GM10266 (cell line): ENCODE measurements at regions not wholly inside any gene's neighbourhood (a gene's known extent, or its start where the extent isn't known, plus 50 kb on each side); places are given as distances from the start of the nearest gene placed in this dataset.
"Not testable (repeated sequence)": the region's sequence is repeated elsewhere in the genome, so short reads cannot be mapped to it uniquely, and the experiment has no call there.

Source experiments
- DNase-seq: peaks from one replicate; pipeline ENCODE4 v3.0.0; 2012; ENCODE audit errors: extremely low spot score
- TF ChIP-seq, protein P1 (sequence below): IDR thresholded peaks from 2 replicates; pipeline ENCODE4 v1.5.1; 2012; ENCODE audit warnings: mild to moderate bottlenecking, low read depth; ENCODE audit not compliant: control insufficient read depth, insufficient read depth; ENCODE audit errors: missing control alignments

GRCh38 chrX:45630078-45630477, 429.4 kb upstream of the DIPK2B start:
- DNase-seq, result no peak
- TF ChIP-seq, protein P1, sequence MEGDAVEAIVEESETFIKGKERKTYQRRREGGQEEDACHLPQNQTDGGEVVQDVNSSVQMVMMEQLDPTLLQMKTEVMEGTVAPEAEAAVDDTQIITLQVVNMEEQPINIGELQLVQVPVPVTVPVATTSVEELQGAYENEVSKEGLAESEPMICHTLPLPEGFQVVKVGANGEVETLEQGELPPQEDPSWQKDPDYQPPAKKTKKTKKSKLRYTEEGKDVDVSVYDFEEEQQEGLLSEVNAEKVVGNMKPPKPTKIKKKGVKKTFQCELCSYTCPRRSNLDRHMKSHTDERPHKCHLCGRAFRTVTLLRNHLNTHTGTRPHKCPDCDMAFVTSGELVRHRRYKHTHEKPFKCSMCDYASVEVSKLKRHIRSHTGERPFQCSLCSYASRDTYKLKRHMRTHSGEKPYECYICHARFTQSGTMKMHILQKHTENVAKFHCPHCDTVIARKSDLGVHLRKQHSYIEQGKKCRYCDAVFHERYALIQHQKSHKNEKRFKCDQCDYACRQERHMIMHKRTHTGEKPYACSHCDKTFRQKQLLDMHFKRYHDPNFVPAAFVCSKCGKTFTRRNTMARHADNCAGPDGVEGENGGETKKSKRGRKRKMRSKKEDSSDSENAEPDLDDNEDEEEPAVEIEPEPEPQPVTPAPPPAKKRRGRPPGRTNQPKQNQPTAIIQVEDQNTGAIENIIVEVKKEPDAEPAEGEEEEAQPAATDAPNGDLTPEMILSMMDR, result no peak

DNA sequence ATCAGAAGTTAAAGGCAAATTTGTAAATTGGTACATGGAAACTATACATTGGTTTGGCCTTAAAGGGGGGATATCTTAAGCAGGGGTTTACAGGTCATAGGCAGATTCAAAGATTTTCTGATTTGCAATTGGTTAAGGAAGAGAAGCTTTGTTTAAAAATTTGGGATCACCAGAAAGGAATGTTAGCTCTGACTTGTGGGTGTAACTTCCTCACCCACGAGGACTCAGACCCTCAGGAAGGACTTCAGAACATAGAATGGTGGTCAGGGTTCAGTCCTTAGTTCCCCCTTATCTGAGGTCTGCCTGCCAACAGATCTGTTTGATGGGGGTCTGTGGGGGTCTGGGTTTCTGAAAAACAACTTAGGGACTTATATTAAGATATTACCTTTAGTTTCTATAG, 427.4 kb upstream of the DIPK2B start:
- no peak for DNase-seq
- TF ChIP-seq, protein P1, result no peak

DNA sequence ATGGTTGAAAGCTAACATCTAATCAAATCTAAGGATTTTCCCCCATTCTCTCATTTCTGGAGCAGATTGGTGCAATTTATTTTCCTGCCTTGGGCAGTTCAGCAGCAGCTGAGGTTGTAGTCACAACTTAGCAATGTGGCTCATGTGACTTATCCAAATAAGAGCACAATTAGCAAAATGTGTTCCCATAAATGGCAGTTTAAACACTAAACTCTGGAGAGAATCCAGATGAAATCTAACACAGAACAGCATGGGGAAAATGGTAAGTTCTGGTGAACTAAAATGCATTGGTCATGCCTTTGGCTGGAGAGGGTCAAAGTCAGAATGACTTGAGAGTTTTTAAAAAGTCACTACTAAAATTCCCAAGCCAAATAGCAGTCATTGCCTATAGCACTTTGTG, 422.6 kb upstream of the DIPK2B start:
- TF ChIP-seq, protein P1, result no peak
- no peak for DNase-seq

GRCh38 chrX:45622538-45622937, 421.9 kb upstream of the DIPK2B start:
- TF ChIP-seq, protein P1, result no peak
- no peak for DNase-seq

- TF ChIP-seq, protein P1, result no peak
- DNase-seq, result no peak
Observed at GRCh38 chrX:45622042-45622423, 421.4 kb upstream of the DIPK2B start.

DNA sequence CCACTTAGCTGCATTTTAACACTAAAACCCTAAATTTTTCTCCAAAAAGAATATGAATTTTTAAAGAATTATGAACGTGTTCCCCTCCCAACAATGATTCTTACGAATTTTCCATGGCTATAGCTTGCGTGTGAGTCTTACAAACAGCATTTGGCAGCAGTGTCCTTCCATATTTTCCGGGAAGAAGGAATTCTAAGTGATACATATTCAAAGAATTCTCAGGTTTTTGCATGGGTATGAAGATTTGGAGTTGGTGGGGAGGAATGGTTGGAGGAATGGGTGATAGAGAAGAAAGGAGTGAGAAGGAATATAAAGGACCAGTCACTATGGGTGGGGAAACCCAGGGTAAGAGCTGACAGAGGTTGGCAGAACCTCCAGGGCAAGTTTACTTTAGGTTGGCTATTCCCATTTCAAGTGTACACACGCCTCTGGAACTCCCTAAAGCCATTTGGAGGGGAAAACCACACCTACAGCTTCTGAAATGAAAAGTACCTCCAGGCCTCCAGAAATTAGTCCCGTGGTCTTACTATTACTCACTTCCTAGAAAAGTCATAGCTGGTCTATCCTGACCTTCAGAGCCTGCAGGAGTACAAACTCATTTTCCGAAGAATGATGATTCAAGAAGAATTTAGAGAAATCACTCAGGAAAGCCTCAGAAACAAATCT, 420.8 kb upstream of the DIPK2B start:
- no peak for DNase-seq
- TF ChIP-seq, protein P1, result no peak

DNA sequence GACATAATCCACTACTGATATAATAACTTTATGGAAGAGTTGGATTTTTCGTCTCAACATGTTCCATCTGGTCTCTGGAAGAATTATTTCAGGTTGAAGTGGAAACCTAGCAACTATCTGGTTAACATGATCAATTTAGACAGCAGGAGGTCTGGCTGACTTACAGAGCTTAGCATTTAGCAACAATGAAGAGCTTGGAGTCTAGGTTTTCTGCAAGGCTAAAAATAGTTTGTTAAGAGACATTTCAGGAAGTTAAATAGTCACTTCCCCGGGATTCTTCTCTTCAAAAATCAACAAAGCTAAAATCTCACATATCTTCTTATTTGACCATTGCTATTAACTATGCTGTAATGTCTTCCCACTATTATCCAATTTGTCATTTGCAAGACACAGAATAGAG, 418.6 kb upstream of the DIPK2B start:
- TF ChIP-seq, protein P1, result no peak
- DNase-seq, result no peak

- not testable (repeated sequence) for DNase-seq
Observed at GRCh38 chrX:45615591-45615990, 414.9 kb upstream of the DIPK2B start.
